COR-L47 (cell line): ENCODE measurements at regions not wholly inside any gene's neighbourhood (a gene's known extent, or its start where the extent isn't known, plus 50 kb on each side); places are given as distances from the start of the nearest gene placed in this dataset.
A peak's percentile ranks its signal among the peaks of the same experiment; 100 is the strongest.

Experiments used
- DNase-seq: peaks from one replicate; lab custom pipeline; 2025; lab: John Stamatoyannopoulos, UW

DNA sequence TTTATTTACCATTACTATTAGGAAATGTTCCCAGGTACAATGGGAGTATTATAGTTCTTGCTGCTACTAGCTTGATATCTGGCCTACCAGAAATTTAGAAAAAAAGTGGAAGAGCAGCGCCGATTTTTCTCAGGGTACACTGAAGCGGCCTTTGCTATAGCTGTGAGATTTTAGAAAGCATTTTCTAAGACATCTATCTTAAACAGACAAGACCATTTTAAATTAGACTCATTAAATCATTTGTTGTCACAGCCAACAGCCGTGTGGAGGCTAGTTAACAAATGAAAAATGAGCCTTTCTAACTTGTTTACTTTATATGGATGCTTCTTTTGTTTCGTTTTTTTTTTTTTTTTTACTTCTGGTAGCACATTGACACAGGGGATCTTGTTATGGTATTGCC is 183.2 kb upstream of the ZRANB2 start:
- DNase-seq = peak; percentile 28

DNA sequence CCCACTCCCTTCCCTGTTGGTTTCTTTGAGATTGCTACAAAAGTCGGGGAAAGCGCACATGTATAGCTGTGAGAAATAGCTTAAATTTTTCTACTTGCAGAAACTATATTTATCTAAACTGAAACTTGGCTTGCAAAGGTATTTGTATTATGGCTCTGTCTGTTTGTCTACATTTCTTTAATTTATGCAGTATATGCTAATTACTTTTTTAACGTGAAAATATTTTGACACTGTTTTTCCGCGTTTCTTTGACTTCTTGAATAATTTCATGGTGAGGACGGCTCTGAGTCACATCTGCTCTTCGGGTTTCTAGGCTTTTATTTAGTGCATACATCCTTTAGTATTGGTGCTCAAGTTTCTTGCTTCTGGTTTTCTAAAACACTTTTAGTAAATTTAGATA is 182.1 kb upstream of the ZRANB2 start:
- no peak for DNase-seq

DNA sequence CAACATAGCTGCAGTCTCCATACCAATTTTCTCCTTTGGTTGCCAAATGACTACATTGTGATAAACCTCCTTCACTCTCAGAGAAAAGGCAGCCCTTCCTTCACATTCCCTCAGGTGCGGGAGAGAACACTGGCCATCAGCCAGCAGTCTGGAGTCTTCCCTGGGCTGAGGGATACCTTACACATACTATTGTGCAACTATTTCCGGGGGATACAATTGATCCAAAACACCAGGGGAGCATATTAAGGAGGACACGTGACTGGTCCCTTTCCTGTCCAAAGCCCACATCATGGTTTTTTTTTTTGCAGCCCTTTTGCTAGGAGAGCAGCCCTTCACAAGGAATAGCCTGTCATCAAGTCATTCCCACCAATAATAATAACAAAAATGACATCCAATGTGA is 172.1 kb upstream of the ZRANB2 start:
- DNase-seq = no peak

DNA sequence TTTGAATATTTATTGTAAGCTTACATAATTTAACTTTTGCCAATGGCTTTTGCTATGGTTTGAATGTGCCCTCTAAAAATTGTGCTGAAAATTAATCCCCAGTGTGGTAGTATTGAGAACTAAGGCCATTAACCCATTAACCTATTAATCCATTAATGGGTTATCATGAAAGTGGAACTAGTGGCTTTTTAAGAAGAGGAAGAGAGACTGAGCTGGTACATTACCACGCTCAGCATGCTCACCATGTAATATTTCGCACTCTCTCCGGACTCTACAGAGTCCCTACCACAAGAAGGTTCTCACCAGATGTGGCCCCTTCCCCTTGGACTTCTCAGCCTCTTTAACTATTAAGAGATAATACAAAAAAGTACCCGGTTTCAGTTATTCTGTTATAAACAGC is 164.4 kb upstream of the ZRANB2 start:
- no peak for DNase-seq

DNA sequence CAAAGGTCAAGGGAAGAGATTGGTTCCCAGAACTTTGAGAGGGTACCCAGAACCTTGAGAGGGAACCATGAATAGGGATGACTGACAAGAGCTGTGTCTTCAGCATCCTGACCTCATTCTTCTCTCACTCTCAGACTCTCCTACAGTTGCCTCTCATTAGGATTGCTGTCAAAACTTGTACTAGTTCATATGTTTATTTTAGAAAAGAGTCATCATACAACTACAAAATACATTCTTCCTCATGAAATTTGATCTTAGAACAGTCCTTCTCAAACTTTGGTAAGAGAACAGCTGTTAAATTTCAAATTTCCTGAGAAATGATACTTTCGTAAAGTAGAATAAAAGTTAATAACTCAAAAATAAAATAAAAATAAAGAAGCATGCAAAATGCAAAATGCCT is 161.4 kb upstream of the ZRANB2 start:
- DNase-seq = no peak

DNA sequence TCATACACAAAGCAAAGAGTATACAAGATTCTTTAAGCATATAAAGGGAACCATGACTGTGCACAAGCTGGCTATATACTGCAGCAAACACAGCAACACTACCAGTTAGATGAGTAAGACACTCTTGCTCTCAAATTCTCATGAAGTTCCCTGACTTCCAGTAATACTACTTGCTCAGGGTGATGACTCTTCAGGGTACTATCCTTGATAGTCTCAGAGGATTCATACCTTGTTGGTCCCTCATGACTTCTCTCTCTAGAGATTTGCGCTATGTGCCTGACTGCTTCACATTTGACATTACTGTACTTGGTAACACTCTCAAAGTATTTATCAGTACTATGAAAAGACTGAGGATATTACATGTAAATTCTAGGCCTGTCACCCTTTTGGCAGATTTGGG is 159.8 kb upstream of the ZRANB2 start:
- DNase-seq = no peak

DNA sequence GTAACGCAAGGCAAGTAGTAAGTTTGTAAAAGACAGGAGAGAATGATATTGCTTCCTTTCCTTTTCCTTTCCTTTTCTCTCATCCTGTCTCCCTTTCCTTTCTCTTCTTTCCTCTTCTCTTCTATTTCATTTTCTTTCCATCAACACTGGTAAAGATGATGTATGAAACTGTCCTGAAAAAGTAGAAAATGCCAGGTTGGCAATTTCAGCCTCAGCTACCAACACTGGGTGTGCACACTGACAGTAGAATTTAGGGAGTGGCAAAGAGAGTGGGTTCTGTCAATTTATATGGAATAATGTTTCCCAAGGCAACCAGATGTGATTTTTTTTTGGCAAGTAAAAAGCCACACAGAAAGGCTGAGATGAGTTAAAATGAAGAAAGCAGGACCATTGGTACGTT is 155.7 kb upstream of the ZRANB2 start:
- no peak for DNase-seq

DNA sequence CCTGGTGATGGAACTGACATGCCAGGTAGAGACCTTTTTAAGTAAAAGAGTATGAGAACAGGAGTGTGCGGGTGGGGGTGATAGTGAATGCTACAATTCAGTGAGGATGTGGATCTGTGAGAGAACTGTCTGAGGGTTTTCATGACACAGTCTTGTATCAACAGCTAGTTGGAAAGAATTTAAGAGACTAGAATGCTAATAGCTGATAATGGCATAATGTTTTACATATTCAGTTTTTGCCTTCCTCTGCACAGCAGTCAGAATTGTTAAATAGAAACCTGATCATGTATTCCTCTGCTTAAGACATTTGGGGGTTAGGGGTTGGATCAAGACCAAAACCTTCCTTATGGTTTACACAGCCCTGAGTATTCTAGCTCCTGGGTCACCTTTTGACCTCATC is 152.8 kb upstream of the ZRANB2 start:
- no peak for DNase-seq

DNA sequence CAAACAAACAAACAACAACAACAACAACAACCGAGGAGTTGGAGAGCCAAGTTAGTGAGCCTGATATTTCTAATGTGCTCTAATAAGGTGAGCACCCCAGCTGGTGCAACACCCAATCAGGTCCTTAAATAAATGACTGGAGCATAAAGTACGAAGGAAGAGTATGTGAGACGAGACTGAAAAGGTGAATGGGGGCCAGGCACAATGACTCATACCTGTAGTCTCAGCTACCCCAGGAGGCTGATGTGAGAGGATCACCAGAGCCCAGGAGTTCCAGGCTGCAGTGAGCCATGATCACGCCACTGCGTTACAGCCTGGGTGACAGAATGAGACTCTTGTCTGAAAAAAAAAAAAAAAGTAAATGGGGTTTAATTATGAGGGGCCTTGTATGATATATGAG is 152.0 kb upstream of the ZRANB2 start:
- DNase-seq = no peak

DNA sequence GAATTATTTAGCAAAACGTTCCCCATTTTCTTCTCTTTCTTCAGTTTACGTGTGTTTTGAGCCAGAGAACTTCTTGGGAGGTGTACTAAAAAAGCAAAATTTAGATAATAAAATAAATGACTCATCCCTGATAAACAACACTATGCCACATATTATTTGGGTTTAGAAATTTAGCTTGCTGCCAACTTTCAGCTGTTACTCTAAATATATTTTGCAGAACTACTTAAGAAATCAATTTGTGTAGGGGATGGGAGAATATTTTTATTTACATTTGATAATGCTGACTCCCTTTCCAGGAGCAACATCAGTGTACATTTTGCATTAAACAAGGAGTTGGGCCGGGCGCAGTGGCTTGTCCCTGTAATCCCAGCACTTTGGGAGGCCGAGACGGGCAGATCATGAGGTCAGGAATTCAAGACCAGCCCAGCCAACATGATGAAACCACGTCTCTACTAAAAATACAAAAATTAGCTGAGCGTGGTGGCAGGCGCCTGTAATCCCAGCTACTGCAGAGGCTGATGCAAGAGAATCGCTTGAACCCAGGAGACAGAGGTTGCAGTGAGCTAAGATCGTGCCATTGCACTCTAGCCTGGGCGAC is 151.4 kb upstream of the ZRANB2 start:
- no peak for DNase-seq

DNA sequence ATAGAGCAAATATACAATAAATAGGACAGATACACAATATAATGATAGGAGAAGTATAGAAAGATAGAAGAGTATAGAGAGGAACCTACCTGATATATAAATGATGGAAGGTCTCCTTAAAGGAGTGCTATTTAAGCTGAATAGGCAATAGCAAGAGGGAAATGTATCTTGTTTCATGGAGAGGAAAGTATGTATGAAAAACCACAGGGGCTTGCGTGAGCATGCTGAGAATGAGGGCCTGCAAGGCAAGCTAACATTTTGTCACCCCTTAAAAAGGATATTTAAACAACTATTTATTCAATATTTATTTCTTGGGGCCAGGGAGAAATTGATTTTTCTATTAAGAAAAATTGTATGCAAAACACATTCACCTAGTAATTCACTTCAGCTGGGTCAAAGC is 150.9 kb upstream of the ZRANB2 start:
- DNase-seq = no peak

DNA sequence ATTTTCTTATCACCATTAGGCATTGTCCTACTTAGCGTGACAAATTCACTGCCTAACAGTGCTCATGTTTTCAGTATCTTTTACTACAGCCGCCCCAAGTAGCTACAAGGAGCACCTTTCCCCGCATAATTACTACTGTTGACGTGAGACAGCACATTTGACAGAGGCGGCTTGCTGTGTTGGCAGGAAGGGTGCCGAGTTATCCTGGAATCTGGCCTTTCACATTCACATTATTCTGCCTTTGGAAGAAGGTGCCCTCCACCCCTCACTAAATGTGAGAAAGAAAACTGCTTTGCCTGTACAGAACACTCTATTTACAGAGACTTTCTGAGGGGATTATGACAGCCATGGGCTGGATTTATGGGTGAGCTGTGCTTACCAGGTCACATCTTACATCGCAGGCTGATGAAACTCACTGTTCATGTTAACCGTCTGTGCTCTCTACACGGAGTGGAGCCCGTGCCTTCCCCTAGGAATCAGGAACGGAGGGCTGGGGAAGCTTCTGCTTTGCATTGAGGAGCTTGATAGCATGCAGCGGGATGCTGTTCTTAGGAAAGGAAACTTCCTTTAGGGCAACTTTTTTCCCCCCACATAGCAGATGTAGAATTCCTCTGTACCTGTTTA is 148.0 kb upstream of the ZRANB2 start:
- peak; percentile 25 for DNase-seq

DNA sequence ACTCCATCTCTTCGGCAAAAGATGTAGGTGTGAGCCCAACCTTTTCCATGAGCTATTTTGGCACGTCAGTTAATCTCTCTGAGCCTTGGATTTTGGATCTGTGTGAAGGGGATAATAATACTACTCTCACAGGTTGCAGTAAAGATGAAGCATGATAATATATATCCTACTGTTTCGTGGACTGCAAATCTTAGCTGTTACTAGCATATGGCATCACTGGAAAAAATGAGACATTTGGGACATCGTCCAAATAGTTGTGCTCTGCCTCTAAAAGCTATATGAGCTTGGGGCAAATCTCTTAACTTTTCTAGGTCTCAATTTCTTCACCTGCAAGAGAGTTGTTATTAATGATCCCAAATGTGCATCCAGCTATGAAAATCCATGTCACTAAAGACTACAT is 147.4 kb upstream of the ZRANB2 start:
- DNase-seq = no peak

DNA sequence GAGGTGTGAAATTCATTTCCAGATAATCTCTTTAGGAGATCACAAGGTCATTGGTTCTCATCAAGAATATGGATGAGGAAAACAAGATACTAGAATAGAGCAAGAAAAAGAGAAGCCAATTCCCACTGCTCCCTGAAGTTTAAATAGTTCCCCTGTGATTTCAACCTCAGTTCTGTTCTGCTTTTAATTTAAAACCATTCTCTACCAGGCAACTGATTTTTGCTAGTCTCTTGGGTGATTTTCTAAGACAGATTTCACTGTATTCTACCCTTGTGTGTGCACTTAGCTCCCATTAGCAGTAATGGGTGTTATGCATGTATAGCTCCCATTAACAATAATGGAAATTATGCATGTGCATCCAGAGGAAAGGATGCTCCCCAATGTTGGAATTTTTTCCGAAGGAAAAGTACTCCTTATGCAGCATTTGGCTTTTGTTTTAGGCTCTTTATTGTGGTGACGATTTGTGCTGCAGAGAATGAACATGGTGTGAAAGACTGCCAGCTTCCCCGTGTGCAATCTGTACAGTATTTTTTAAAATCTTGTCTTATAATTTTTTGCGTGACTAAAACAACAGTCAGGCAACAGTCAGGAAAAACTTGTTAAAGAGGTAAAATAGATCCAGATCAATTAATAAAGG is 144.0 kb upstream of the ZRANB2 start:
- DNase-seq = no peak

DNA sequence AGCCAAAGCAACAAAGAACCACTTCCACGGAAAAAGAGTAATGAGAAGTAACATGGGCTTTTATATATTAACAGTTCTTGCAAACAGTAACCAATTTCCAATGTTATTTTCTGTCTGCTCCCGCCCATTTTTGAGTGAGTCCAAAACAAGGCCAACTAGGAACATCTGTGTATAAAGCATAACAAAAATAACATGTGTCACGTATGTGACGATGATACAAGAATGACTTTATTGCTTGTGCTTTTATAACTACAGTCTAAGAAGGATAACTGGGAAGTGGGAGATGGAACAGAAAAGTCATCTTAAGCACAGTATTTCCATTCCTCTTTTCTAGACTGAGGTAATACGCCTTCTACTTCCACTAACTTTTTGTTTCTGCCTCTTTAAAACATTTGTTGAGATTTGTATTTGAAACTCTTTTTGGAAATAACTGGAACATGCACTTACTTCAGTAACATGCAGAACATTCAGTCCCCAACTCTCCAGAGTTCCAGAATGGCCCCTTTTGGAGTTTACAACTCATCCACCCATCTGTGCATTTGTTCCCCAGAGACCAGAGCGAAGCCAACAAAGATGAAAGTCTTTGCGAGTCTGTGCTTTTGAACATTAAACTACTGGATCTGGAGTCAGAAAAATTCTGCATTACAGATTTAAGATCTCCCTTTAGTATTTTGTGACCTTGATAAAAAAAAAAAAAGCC is 143.0 kb upstream of the ZRANB2 start:
- DNase-seq = no peak

DNA sequence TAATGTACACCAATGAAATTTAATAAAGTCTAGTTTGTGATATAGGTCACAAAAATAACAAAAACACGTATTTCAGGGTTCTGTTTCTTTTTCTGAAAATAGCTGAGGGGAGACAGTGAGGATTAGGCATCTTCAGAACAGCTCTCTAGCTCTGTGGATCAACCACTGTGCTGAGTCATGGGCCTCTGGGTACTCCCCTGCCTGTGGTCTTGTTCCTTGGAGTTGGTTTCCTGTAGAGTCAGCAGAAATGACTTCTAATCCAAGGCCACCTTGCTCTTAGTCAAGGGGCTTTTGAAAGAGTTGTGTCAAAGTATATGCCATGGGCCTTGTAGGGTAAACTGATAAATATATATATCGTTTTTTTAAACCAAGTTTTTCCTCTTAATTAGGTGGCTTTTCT is 141.8 kb upstream of the ZRANB2 start:
- no peak for DNase-seq

DNA sequence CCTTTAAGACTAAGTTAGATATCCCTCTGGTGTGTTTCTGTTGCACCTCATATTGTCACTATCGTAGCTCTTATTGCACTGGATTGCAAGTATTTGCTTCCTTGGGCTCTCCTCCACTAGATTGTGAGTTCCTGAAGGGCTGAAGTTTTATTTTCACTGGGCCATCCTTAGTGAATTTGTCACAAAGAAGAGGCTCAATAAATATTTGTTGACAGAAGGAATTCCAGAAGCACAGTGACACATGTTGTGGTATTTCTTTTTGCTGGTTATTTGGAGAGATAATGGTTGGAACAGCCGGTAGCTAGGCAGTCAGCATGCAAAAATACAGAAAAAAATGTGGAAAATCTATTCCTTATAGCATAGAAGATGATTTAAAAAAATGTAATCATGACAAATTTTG is 129.9 kb upstream of the ZRANB2 start:
- no peak for DNase-seq

DNA sequence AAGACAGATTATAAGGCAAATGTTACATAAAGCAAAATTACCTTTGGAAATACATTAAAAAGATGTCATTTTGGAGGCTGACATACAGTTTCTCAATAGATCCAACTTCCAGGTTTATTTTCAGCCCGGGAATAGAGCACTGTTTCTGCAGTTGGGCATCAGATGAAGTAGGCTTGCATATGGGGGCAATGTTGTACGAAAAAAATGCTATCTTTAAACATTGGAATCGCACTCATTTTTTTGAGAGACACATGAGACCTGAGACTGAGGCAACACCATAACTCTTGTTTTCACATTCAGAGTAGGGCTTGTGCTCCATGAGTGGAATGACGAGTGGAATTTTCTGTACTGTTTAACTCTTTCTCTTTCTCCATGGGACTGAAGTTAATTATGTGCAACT is 122.4 kb upstream of the ZRANB2 start:
- DNase-seq = no peak

DNA sequence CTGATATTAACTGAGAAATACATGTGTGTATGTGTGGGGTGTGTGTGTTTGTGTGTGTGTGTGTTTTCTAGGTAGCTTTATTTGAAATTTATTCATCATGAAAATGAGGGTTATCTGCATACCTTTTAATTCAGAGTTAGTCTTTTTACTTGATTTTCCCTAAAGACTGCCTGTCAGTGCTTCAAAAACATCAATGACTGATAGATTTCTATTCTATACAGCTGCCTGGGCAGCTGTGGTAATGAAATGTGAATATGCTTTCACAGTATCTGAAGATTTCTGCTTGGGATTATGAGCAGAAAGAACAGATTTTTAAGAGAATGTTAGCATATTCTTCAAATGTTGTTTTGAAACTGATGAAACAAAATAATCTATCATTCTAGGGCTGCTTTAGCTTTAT is 119.7 kb upstream of the ZRANB2 start:
- DNase-seq = no peak

DNA sequence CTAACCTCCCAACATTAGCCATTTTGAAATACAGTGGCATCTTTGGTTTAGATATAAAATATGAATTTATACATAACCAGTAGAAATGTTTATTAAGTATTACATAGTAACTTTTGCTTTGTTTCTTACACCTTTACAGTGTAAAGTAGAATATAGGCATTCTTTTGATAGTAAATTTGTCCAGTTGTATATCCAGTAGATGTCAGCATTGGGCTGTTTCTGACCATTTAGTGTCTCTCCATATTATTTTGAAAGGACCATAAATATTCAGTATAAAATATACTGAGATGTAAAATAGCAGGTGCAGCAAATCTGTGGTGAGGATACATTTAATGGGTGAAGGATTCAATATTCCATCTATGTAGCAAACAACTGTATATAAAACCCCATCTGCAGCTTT is 115.8 kb upstream of the ZRANB2 start:
- DNase-seq = peak; percentile 38

DNA sequence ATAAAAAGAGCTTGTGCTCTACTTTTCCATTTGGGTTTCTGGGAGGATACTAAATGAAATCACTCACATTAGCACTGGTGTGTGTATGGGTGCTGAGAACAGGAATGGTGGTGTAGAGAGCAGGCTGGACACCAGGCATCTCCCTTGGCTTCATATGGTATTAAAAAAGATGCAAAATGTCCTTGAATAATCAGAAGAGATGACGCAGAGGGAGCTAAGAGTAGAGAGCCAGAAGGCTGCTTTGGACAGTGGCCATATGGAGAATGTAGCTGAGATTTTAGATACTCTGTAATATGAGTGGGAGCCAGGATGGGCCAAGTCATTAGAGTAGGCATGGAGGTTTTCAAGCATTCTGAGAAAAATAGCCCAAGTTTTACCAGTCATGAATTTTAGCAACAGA is 112.3 kb upstream of the ZRANB2 start:
- no peak for DNase-seq

DNA sequence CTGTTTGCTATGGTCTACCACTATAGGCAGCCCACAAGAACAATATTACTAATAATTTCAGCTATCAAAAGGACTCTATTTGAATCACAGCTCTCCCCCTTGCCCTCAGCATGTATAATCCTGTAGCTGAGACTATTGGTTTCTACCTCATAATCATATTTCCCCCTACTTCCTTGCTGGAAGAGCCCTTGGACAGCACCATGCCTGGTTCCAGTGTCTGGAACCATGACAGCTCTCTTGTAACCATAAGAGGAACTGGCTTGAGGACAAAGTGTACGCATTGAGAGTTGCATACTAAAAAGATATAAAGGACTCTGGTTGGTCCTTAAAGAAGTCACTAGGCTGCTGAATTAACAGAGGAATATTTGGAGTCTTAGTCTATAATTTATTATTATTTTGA is 110.7 kb upstream of the ZRANB2 start:
- DNase-seq = no peak

DNA sequence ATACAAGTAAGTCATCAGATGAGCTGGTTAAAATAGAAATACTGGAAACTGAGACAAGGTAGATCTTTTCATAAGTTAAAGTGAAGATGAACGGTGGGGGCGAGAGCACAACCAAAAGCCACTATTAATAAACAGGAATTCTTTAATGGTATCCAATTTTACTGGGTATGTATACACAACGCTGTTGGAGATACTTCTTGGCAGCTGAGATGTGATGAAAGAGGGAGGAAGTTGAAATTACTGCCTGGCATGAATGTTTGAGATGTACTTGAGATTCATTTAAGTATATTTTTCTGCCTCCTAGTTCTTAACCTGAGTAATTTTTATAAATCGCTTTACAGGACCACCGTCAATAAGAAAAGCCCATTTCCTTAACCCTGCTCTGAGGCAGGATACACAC is 110.0 kb upstream of the ZRANB2 start:
- no peak for DNase-seq
